Endothelial cell of umbilical vein (primary cell): ENCODE measurements at regions not wholly inside any gene's neighbourhood (a gene's known extent, or its start where the extent isn't known, plus 50 kb on each side); places are given as distances from the start of the nearest gene placed in this dataset.

Source experiments
- BruUV-seq: library from RNA; stranded (reverse); fragments of 400-500 nt; replicated peaks from 2 replicates; lab custom pipeline; 2021; lab: Mats Ljungman, UMichigan
- CTCF ChIA-PET: fragments of 300-600, 350-600 bp; sonication (Branson Sonifier 250); formaldehyde crosslinking; loops from one replicate; lab custom pipeline; 2021; ENCODE audit warnings: antibody characterized with exemption, inconsistent platforms; lab: Charles Lee
- POLR2A ChIA-PET: fragments of 300-600, 350-600 bp; sonication (Branson Sonifier 250); formaldehyde crosslinking; loops from one replicate; lab custom pipeline; 2021; ENCODE audit warnings: antibody characterized with exemption, inconsistent platforms; lab: Charles Lee
- DNase-seq: peaks from one replicate; pipeline ENCODE4 v3.0.0-alpha.2; 2011; ENCODE audit warnings: low read depth, low spot score
- FAIRE-seq: peaks from 2 replicates; lab custom pipeline; 2011; peaks lifted over from hg19 to GRCh38; lab: Jason Lieb, UNC
- H2AFZ ChIP-seq: 2 replicates; pipeline ENCODE4 v1.6.0; 2012; ENCODE audit warnings: low read depth, low read length, control low read depth, inconsistent platforms
- H3K27ac ChIP-seq: 2 replicates; pipeline ENCODE4 v1.5.1; 2011; ENCODE audit warnings: low read depth, mild to moderate bottlenecking, control low read depth, low read length, moderate library complexity; ENCODE audit not compliant: insufficient read depth
- H3K27me3 ChIP-seq, 2 experiments: 2 replicates each; pipeline versions ENCODE4 v1.6.0 to v1.6.1; 2011; ENCODE audit warnings: low read length in 2 of 2, mixed read lengths in 1 of 2; ENCODE audit not compliant: control insufficient read depth in 2 of 2, insufficient read depth in 2 of 2
- H3K36me3 ChIP-seq, 2 experiments: 2 replicates in 1 of 2; 3 replicates in 1 of 2; pipeline ENCODE4 v1.5.1; 2011; ENCODE audit warnings: low read length in 2 of 2, mild to moderate bottlenecking in 1 of 2, moderate library complexity in 1 of 2; ENCODE audit not compliant: control insufficient read depth in 2 of 2, insufficient read depth in 2 of 2; ENCODE audit errors: extremely low read depth in 1 of 2
- H3K4me1 ChIP-seq: 3 replicates; pipeline ENCODE4 v1.5.1; 2011; ENCODE audit warnings: mild to moderate bottlenecking, low read length; ENCODE audit not compliant: control insufficient read depth, insufficient read depth; ENCODE audit errors: extremely low read depth
- H3K4me2 ChIP-seq: 2 replicates; pipeline ENCODE4 v1.6.1; 2011; ENCODE audit warnings: low read length, control low read depth, mixed read lengths; ENCODE audit not compliant: insufficient read depth
- H3K4me3 ChIP-seq, 3 experiments: fragments of 200-600 bp in 1 of 3; sonication (generic), shearing (Covaris generic) in 1 of 3; replicated peaks in 1 of 3; 2 replicates each; pipeline ENCODE4 v1.5.1; 2011 to 2016; ENCODE audit warnings: control low read depth in 3 of 3, low read length in 3 of 3, mild to moderate bottlenecking in 2 of 3, inconsistent platforms in 1 of 3, low read depth in 1 of 3, moderate library complexity in 1 of 3; ENCODE audit not compliant: insufficient read depth in 1 of 3
- H3K79me2 ChIP-seq: 2 replicates; pipeline ENCODE4 v1.6.0; 2012; ENCODE audit warnings: low read length, inconsistent platforms; ENCODE audit not compliant: control insufficient read depth, insufficient read depth
- H3K9ac ChIP-seq: replicated peaks from 2 replicates; pipeline ENCODE3; 2011; ENCODE audit warnings: low read length, control low read depth; ENCODE audit not compliant: insufficient read depth; ENCODE audit errors: extremely low read depth
- H3K9me1 ChIP-seq: replicated peaks from 3 replicates; pipeline ENCODE4 v1.6.0; 2011; ENCODE audit warnings: mild to moderate bottlenecking, low read length; ENCODE audit not compliant: control insufficient read depth, insufficient read depth; ENCODE audit errors: extremely low read depth
- H3K9me3 ChIP-seq: replicated peaks from 2 replicates; pipeline ENCODE4 v1.5.1; 2012; ENCODE audit warnings: low read length, inconsistent platforms; ENCODE audit not compliant: control insufficient read depth, insufficient read depth
- H4K20me1 ChIP-seq: replicated peaks from 2 replicates; pipeline ENCODE3; 2011; ENCODE audit warnings: mild to moderate bottlenecking, low read length; ENCODE audit not compliant: control insufficient read depth, insufficient read depth; ENCODE audit errors: extremely low read depth
- EZH2 ChIP-seq: IDR thresholded peaks from 2 replicates; pipeline ENCODE4 v1.6.1; 2012; ENCODE audit warnings: borderline replicate concordance, low read depth, mild to moderate bottlenecking, moderate library complexity, low read length, inconsistent platforms; ENCODE audit not compliant: severe bottlenecking
- FOS ChIP-seq: IDR thresholded peaks from 2 replicates; pipeline ENCODE4 v1.6.1; 2011; ENCODE audit warnings: mild to moderate bottlenecking, low read length, moderate library complexity, borderline replicate concordance; ENCODE audit not compliant: insufficient read depth
- GATA2 ChIP-seq: IDR thresholded peaks from 2 replicates; pipeline ENCODE4 v1.7.0; 2011; ENCODE audit warnings: low read depth, mild to moderate bottlenecking, moderate library complexity, mixed read lengths, low read length; ENCODE audit not compliant: insufficient read length, insufficient read depth
- JUN ChIP-seq: IDR thresholded peaks from 2 replicates; pipeline ENCODE4 v1.6.1; 2011; ENCODE audit warnings: borderline replicate concordance, low read depth; ENCODE audit not compliant: insufficient read length, insufficient read depth
- MAX ChIP-seq: IDR thresholded peaks from 2 replicates; pipeline ENCODE4 v1.6.1; 2011; ENCODE audit not compliant: insufficient read depth, insufficient read length
- MYC ChIP-seq: IDR thresholded peaks from one replicate; pipeline ENCODE4 v1.6.1; 2011; ENCODE audit warnings: mild to moderate bottlenecking, low read depth, low read length
- POLR2A ChIP-seq: IDR thresholded peaks from 2 replicates; pipeline ENCODE4 v1.6.1; 2012; ENCODE audit warnings: low read depth, mild to moderate bottlenecking, control low read depth, low read length
- POLR2AphosphoS5 ChIP-seq: IDR thresholded peaks from 2 replicates; pipeline ENCODE4 v1.6.1; 2012; ENCODE audit warnings: low read depth, mild to moderate bottlenecking, control low read depth, low read length, moderate library complexity; ENCODE audit not compliant: insufficient read depth
- dilution Hi-C: fragments of 300-500 bp; cut with MboI; formaldehyde crosslinking; loops from one replicate; pipeline ENCODE4 v1.15.0; 2019; ENCODE audit warnings: low sequenced_read_pairs; ENCODE audit not compliant: extremely low pct_ligation_motif_present
- intact Hi-C: fragments of 100-400 bp; cut with micrococcal nuclease; formaldehyde crosslinking; loops from one replicate; pipeline ENCODE4 v1.10.0; 2022
- TF ChIP-seq, protein P1 (sequence below), 2 donors: IDR thresholded peaks; 1 replicate in 1 of 2; 2 replicates in 1 of 2; pipeline ENCODE4 v1.5.1; 2011; ENCODE audit warnings: low read length in 2 of 2, mild to moderate bottlenecking in 2 of 2, moderate library complexity in 2 of 2, control low read depth in 1 of 2, inconsistent platforms in 1 of 2, low read depth in 1 of 2; ENCODE audit not compliant: insufficient read depth in 1 of 2; ENCODE audit errors: extremely low read depth in 1 of 2

DNA sequence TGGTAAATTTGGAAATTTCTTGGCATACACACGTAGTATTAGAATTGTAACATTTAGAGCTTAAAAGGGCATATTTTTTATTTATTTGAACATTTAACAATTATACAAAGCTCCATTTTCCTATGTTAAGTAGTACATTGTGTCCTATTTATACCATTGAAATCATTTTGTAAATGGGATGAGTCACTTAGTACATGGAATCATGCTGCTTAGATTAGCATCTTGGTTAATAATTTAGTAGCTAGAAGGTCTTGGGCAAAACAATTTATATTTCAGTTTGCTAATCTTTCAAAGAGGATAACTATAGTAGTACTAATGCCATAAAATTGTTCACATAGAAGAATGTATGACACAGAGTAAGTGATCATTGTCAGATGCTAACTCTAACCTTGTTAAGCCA lies 450.1 kb upstream of the LUZP2 start:
- no peaks in the 10 kb centered on the region for H3K27me3 ChIP-seq
- H4K20me1 ChIP-seq, result no peaks in the 10 kb centered on the region
- no peaks in the 10 kb centered on the region for H3K79me2 ChIP-seq
- H3K4me1 ChIP-seq, result no peaks in the 10 kb centered on the region
- no peak overlapping the region for H3K27ac ChIP-seq
- no peaks in the 10 kb centered on the region for H3K9me1 ChIP-seq
- BruUV-seq, result no TSS peak
- dilution Hi-C loops (no loop called here), intact Hi-C loops (no loop called here)
- H3K4me2 ChIP-seq, result no peak overlapping the region
- no peak overlapping the region for H3K9ac ChIP-seq
- no peak for FAIRE-seq
- no peaks in the 10 kb centered on the region for H3K36me3 ChIP-seq
- TF ChIP-seq MYC, result no peak
- TF ChIP-seq POLR2AphosphoS5, result no peak
- no peak for TF ChIP-seq FOS
- TF ChIP-seq, protein P1, sequence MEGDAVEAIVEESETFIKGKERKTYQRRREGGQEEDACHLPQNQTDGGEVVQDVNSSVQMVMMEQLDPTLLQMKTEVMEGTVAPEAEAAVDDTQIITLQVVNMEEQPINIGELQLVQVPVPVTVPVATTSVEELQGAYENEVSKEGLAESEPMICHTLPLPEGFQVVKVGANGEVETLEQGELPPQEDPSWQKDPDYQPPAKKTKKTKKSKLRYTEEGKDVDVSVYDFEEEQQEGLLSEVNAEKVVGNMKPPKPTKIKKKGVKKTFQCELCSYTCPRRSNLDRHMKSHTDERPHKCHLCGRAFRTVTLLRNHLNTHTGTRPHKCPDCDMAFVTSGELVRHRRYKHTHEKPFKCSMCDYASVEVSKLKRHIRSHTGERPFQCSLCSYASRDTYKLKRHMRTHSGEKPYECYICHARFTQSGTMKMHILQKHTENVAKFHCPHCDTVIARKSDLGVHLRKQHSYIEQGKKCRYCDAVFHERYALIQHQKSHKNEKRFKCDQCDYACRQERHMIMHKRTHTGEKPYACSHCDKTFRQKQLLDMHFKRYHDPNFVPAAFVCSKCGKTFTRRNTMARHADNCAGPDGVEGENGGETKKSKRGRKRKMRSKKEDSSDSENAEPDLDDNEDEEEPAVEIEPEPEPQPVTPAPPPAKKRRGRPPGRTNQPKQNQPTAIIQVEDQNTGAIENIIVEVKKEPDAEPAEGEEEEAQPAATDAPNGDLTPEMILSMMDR (IDR thresholded peaks at IDR 0.05; ENCODE audit: extremely low read depth in 1 of 2, insufficient read depth in 1 of 2, low read depth in 1 of 2, low read length in 2 of 2), result no peak
- TF ChIP-seq MAX, result no peak
- TF ChIP-seq GATA2, result no peak
- no peak for TF ChIP-seq JUN
- TF ChIP-seq POLR2A, result no peak
- no peak for TF ChIP-seq EZH2
- no peaks in the 10 kb centered on the region for H3K9me3 ChIP-seq
- POLR2A ChIA-PET, result no interaction called here
- no peak for DNase-seq
- H3K4me3 ChIP-seq, result no peak overlapping the region
- CTCF ChIA-PET, result interaction anchor here (1.1 kb wide), 1 partner anchor 9 kb away, joined by 4 read pairs; no protein-coding TSS in a partner anchor
- H2AFZ ChIP-seq, result no peak overlapping the region
